Progenitor cell of endocrine pancreas (in vitro differentiated cells): ENCODE measurements at regions not wholly inside any gene's neighbourhood (a gene's known extent, or its start where the extent isn't known, plus 50 kb on each side); places are given as distances from the start of the nearest gene placed in this dataset.

Experiments used
- DNase-seq: peaks from one replicate; pipeline ENCODE4 v3.0.0; 2021; ENCODE audit warnings: low spot score; ENCODE audit not compliant: unreplicated experiment
- H3K27ac Mint-ChIP-seq: 2 replicates; pipeline ENCODE4 v1.8.0; 2021; ENCODE audit warnings: mild to moderate bottlenecking, moderate library complexity, mixed read lengths
- H3K27me3 Mint-ChIP-seq: 2 replicates; pipeline ENCODE4 v1.8.0; 2021; ENCODE audit warnings: mixed read lengths
- H3K36me3 Mint-ChIP-seq: 2 replicates; pipeline ENCODE4 v1.8.0; 2022; ENCODE audit warnings: mixed read lengths; ENCODE audit not compliant: insufficient read depth
- H3K4me1 Mint-ChIP-seq: 2 replicates; pipeline ENCODE4 v1.8.0; 2021; ENCODE audit warnings: low read depth, mixed read lengths
- H3K4me3 Mint-ChIP-seq: 2 replicates; pipeline ENCODE4 v1.8.0; 2021; ENCODE audit warnings: low read depth, mild to moderate bottlenecking, moderate library complexity, mixed read lengths
- H3K9me3 Mint-ChIP-seq: 2 replicates; pipeline ENCODE4 v1.8.0; 2021; ENCODE audit warnings: low read depth, mixed read lengths
- TF ChIP-seq, protein P1 (sequence below): fragments of 200-600 bp; sonication (generic); IDR thresholded peaks from one replicate; pipeline ENCODE4 v1.5.0; 2021; ENCODE audit warnings: antibody characterized with exemption, mild to moderate bottlenecking; ENCODE audit not compliant: unreplicated experiment

DNA sequence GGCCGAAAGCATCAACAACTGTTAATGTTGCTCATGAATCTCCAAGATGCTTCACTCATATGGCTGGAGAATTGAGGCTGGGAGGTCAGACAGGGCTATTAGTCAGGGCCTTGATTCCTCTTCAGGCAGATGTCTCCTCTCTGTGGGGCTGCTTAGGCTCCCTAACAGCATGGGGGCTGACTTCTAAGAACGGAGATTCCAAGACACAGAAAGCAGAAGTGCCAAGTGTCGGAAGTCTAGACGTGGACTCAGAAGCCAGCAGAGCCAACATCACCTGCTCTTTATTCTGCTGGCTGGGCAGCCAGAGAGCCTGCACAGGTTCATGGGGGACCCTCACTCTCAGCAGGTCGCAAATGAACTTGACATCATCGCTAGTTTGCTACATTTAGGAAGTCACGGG lies 279.8 kb downstream of the CDH26 start:
- TF ChIP-seq, protein P1, sequence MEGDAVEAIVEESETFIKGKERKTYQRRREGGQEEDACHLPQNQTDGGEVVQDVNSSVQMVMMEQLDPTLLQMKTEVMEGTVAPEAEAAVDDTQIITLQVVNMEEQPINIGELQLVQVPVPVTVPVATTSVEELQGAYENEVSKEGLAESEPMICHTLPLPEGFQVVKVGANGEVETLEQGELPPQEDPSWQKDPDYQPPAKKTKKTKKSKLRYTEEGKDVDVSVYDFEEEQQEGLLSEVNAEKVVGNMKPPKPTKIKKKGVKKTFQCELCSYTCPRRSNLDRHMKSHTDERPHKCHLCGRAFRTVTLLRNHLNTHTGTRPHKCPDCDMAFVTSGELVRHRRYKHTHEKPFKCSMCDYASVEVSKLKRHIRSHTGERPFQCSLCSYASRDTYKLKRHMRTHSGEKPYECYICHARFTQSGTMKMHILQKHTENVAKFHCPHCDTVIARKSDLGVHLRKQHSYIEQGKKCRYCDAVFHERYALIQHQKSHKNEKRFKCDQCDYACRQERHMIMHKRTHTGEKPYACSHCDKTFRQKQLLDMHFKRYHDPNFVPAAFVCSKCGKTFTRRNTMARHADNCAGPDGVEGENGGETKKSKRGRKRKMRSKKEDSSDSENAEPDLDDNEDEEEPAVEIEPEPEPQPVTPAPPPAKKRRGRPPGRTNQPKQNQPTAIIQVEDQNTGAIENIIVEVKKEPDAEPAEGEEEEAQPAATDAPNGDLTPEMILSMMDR, result no peak
- peaks cover 62% of the 10 kb centered on the region for H3K27me3 Mint-ChIP-seq
- no peak for DNase-seq
- no peaks in the 10 kb centered on the region for H3K9me3 Mint-ChIP-seq
- no peak overlapping the region for H3K4me3 Mint-ChIP-seq
- no peaks in the 10 kb centered on the region for H3K4me1 Mint-ChIP-seq
- H3K27ac Mint-ChIP-seq, result no peak overlapping the region
- no peaks in the 10 kb centered on the region for H3K36me3 Mint-ChIP-seq

DNA sequence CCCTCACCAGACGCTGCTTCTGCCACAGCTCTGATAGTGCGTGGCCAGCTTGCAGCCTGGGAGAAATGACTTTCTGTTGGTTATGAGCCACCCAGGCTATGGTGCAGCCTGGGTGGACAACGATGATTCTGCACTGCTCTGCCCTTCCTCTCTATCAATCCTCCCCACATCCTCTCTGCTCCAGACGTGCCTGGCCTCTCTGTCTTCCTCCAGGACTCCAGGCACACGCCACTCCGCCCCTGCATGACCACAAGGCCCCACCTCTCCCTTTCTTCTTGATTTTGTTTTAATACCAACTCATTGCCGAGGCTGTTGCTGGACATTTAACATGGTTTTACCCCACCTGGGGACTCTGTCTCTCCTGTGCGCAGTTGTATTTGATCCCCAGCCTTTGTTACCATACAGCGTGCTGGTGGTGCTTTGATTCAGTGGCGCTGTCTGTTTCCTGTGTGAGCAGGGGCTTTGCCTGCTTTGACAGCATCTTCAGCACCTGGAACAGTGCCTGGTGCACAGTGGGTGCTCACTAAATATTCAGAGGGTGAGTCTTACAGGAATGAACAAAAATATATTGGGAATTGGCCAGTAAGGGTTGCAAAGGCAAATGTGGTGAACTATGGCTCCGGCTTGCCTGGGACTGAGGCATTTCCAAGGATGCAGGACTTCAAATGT lies 280.9 kb downstream of the CDH26 start:
- Mint-ChIP-seq H3K27ac (no peak overlapping the region), H3K27me3 (peaks cover 66% of the 10 kb centered on the region)
- TF ChIP-seq, protein P1, result no peak

GRCh38 chr20:60239956-60240355 lies 281.7 kb downstream of the CDH26 start:
- no peak overlapping the region for H3K4me3 Mint-ChIP-seq
- no peaks in the 10 kb centered on the region for H3K9me3 Mint-ChIP-seq
- TF ChIP-seq, protein P1, result no peak
- H3K36me3 Mint-ChIP-seq, result no peaks in the 10 kb centered on the region
- DNase-seq, result no peak
- no peak overlapping the region for H3K27ac Mint-ChIP-seq
- H3K4me1 Mint-ChIP-seq, result no peaks in the 10 kb centered on the region
- peaks cover 70% of the 10 kb centered on the region for H3K27me3 Mint-ChIP-seq

More for the DNA sequence above, 280.9 kb downstream of the CDH26 start:
- H3K36me3 Mint-ChIP-seq, result no peaks in the 10 kb centered on the region
- DNase-seq, result no peak
- H3K9me3 Mint-ChIP-seq, result no peaks in the 10 kb centered on the region
- no peak overlapping the region for H3K4me3 Mint-ChIP-seq
- H3K4me1 Mint-ChIP-seq, result no peaks in the 10 kb centered on the region

- no peak overlapping the region for H3K27ac Mint-ChIP-seq
- TF ChIP-seq, protein P1, result no peak
- no peaks in the 10 kb centered on the region for H3K4me1 Mint-ChIP-seq
- no peak for DNase-seq
- no peaks in the 10 kb centered on the region for H3K36me3 Mint-ChIP-seq
- H3K27me3 Mint-ChIP-seq, result peaks cover 67% of the 10 kb centered on the region
- no peaks in the 10 kb centered on the region for H3K9me3 Mint-ChIP-seq
- no peak overlapping the region for H3K4me3 Mint-ChIP-seq
Measured at GRCh38 chr20:60240415-60240814, 282.2 kb downstream of the CDH26 start.

- Mint-ChIP-seq H3K9me3 (no peaks in the 10 kb centered on the region), H3K4me1 (no peaks in the 10 kb centered on the region), H3K4me3 (no peak overlapping the region), H3K27ac (no peak overlapping the region), H3K27me3 (peaks cover 63% of the 10 kb centered on the region), H3K36me3 (no peaks in the 10 kb centered on the region)
- TF ChIP-seq, protein P1, result no peak
- no peak for DNase-seq
Measured at GRCh38 chr20:60240986-60241385, 282.8 kb downstream of the CDH26 start.
